Stimulated activated CD4-positive, alpha-beta T cell treated with anti-CD3 and anti-CD28 coated beads, TNF-alpha, amount 100 ng/mL, for 48 hours (primary cell): ENCODE measurements at regions not wholly inside any gene's neighbourhood (a gene's known extent, or its start where the extent isn't known, plus 50 kb on each side); places are given as distances from the start of the nearest gene placed in this dataset.
A peak's percentile ranks its signal among the peaks of the same experiment; 100 is the strongest.

ENCODE experiments used
- DNase-seq, 3 donors: peaks; one replicate each; pipeline ENCODE4 v3.0.0-alpha.2; 2020; ENCODE audit warnings: low read depth in 3 of 3

GRCh38 chr10:4581929-4582328 lies 244.1 kb upstream of the AKR1E2 start:
- DNase-seq, result no peak

DNA sequence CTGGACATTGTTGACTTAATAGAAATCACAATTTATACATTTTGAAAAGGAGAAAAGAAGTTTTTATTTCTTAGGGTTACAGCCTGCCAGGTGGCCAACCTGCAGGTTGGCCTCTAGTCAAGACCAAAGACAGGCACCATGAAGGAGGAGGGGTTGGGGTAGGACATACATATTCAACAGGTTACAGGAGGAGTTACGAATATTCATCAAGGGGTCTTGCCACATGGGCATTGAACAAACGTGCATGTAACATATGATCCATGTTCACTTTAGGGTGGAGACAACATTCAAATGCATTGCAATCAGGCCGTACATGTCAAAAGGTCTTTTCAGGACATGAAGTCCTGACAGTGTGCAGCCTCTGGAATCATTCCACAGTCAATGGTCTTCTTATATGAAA lies 246.2 kb upstream of the AKR1E2 start:
- no peak for DNase-seq

GRCh38 chr10:4576206-4576605 lies 249.8 kb upstream of the AKR1E2 start:
- DNase-seq, result no peak

GRCh38 chr10:4569151-4569550 lies 256.9 kb upstream of the AKR1E2 start:
- no peak for DNase-seq

- no peak for DNase-seq
Observed at GRCh38 chr10:4568731-4569130, 257.3 kb upstream of the AKR1E2 start.

DNA sequence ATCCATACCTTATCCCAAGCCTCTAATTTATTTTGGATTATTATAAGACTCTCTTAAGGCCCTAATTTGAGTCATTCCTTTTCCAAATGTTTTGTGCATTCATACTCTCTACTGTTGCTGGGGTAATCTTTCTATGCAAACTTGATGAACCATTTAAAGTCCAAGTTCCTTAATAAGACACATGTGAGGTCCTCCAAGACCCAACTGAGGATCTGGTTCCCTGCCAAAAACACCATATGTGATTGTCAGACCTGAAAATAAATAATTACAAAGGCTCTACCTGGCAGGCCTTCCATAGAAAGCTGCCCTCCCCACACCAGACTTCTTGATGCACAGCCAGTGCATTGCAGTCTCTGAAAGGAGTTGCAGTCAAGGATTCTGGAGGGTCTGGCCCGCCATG lies 257.9 kb upstream of the AKR1E2 start:
- DNase-seq, result no peak

GRCh38 chr10:4567637-4568036 lies 258.4 kb upstream of the AKR1E2 start:
- DNase-seq, result no peak

GRCh38 chr10:4566011-4566410 lies 260.0 kb upstream of the AKR1E2 start:
- DNase-seq, result no peak

DNA sequence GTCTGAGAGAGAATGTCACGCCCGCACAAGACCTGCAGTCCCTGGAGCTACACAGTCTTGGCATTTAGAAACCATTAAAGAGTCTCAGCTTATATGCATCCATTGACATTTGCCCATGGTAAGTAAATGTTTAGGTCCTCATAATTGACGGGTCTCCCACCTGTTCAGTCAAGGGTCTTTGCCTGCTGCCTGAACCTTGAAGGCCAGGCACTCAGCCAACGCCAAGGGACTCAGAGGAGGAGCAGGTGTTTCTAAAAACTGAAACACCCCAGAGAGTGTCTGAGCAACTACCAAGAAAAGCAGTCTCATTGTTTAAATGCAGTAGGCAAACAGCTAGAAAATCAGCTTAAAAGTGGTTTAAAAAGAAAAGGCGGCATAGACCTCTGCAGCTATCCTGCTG lies 264.7 kb upstream of the AKR1E2 start:
- no peak for DNase-seq

GRCh38 chr10:4557469-4557868 lies 268.5 kb upstream of the AKR1E2 start:
- DNase-seq, result no peak

DNA sequence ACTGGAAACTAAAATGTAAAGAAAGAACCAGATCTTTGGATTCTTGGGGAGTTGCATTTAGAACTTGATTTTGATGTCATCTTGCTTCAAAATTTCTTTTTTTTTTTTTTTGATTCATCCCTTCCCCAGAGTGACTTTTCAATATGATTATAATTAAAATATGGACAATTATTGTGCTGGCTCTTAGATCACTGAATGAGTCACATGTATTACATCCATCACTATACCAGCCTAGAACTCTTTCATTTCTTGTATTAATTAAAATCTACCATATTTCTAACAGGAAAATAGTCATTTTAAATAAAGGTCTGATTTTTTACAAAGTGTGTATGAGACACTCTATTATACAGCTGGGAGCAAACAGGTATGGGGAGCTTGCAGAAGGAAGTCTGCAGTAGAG lies 269.5 kb upstream of the AKR1E2 start:
- DNase-seq, result no peak

- DNase-seq, result no peak
Observed at GRCh38 chr10:4555920-4556319, 270.1 kb upstream of the AKR1E2 start.

- no peak for DNase-seq
Observed at GRCh38 chr10:4549139-4549653, 276.8 kb upstream of the AKR1E2 start.

GRCh38 chr10:4546931-4547330 lies 279.1 kb upstream of the AKR1E2 start:
- no peak for DNase-seq

- peak; percentile 8 to 10 (median 10) for DNase-seq
Observed at GRCh38 chr10:4546500-4546899, 279.5 kb upstream of the AKR1E2 start.

- no peak for DNase-seq
Observed at GRCh38 chr10:4545062-4545461, 280.9 kb upstream of the AKR1E2 start.

GRCh38 chr10:4543938-4544533 lies 282.0 kb upstream of the AKR1E2 start:
- no peak for DNase-seq

DNA sequence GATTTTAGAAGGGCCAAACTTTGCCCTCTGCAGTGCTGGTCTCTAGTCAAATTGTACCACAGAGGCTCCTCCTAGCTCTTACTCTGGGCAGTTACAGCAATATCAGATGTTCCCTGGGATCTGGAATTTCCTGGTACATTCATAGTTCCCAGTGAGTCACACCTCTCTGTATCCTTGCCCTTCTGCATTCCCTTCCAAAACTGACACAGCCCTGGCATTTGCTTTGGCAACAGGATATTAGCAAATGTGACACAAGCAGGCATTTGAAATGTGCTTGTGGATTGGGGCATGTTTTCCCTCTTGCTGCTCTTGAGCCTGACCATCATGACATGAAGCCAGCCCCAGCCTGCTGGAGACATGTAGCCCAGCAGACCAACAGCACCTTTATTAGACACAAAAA lies 284.7 kb upstream of the AKR1E2 start:
- DNase-seq, result no peak

DNA sequence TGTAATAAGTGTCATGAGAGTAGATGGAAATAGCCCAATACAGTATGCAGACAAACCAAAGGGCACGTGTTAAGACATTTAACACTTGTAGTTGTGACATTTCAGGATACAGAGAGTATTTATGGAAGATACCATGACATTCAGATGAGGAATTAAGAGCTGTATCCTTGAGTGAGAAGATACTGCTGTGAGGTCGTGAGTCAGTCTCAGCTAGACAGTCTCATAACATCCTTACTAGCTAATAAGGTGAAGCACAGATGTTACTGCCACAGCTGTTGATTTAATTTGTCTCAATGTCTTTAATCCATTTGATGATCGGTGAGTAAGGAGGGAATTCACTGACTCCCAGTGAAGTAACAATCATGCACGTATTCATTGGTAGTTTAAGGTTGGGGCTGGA lies 288.0 kb upstream of the AKR1E2 start:
- DNase-seq, result no peak

- DNase-seq, result no peak
Observed at GRCh38 chr10:4535521-4535920, 290.5 kb upstream of the AKR1E2 start.

GRCh38 chr10:4533621-4534020 lies 292.4 kb upstream of the AKR1E2 start:
- DNase-seq, result no peak

DNA sequence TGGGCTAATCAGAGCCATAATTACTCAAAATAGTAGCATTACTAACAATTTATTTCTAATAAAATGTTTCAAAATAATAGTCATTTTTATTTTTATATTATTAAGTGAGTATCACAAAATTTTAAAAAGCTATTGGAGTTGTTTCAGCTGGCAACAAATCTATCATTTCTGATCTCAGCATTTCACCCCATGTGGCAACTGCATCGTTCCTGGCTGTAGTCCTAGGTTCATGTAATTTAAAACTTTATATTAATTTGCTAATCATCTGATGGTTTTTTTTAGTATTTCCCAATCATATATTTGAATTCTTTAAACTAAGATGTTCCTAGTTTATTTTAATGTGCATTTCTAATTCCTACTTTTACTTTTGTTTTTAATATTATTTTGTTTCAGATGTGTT lies 293.0 kb upstream of the AKR1E2 start:
- DNase-seq, result no peak

GRCh38 chr10:4532467-4532866 lies 293.5 kb upstream of the AKR1E2 start:
- no peak for DNase-seq

GRCh38 chr10:4532011-4532410 lies 294.0 kb upstream of the AKR1E2 start:
- DNase-seq, result no peak
